CD8-positive, alpha-beta memory T cell (primary cell): ENCODE measurements at regions not wholly inside any gene's neighbourhood (a gene's known extent, or its start where the extent isn't known, plus 50 kb on each side); places are given as distances from the start of the nearest gene placed in this dataset.
A peak's percentile ranks its signal among the peaks of the same experiment; 100 is the strongest.

Experiments used
- CTCF ChIA-PET: fragments of 350-600 bp; sonication (Branson Sonifier 250); formaldehyde crosslinking; loops from one replicate; lab custom pipeline; 2021; ENCODE audit warnings: antibody characterized with exemption; lab: Charles Lee
- POLR2A ChIA-PET: fragments of 350-600 bp; sonication (Branson Sonifier 250); formaldehyde crosslinking; loops from one replicate; lab custom pipeline; 2021; ENCODE audit warnings: antibody characterized with exemption; lab: Charles Lee
- DNase-seq, 5 donors: peaks; one replicate each; pipeline versions ENCODE4 v3.0.0 to v3.0.0-alpha.2; 2020 to 2022; ENCODE audit warnings: mixed read lengths in 1 of 5
- H3K27ac ChIP-seq: one replicate; pipeline ENCODE4 v1.7.0; 2013; ENCODE audit warnings: low read depth, mild to moderate bottlenecking, low read length, moderate library complexity
- H3K27me3 ChIP-seq: 2 replicates; pipeline ENCODE4 v1.7.0; 2013; ENCODE audit warnings: low read length, mild to moderate bottlenecking; ENCODE audit not compliant: insufficient read depth, poor library complexity, severe bottlenecking
- H3K36me3 ChIP-seq: 2 replicates; pipeline ENCODE4 v1.7.0; 2013; ENCODE audit warnings: mild to moderate bottlenecking, low read length, moderate library complexity; ENCODE audit not compliant: insufficient read depth
- H3K4me1 ChIP-seq: 2 replicates; pipeline ENCODE4 v1.7.0; 2013; ENCODE audit warnings: mild to moderate bottlenecking, low read length, moderate library complexity; ENCODE audit not compliant: insufficient read depth
- H3K4me3 ChIP-seq: 2 replicates; pipeline ENCODE4 v1.7.0; 2013; ENCODE audit warnings: mild to moderate bottlenecking, low read length
- H3K9me3 ChIP-seq: 2 replicates; pipeline ENCODE4 v1.7.0; 2013; ENCODE audit warnings: mild to moderate bottlenecking, low read length
- H3K27ac Mint-ChIP-seq, 8 donors: one replicate each; pipeline ENCODE4 v1.8.0; 2020 to 2021; ENCODE audit warnings: mixed read lengths in 8 of 8, mild to moderate bottlenecking in 6 of 8, inconsistent platforms in 3 of 8, moderate library complexity in 3 of 8
- H3K27me3 Mint-ChIP-seq, 2 donors: one replicate each; pipeline ENCODE4 v1.8.0; 2020 to 2021; ENCODE audit warnings: mixed read lengths in 2 of 2, mild to moderate bottlenecking in 1 of 2, moderate library complexity in 1 of 2
- H3K36me3 Mint-ChIP-seq, 3 donors: one replicate each; pipeline ENCODE4 v1.8.0; 2020 to 2021; ENCODE audit warnings: mixed read lengths in 3 of 3, inconsistent platforms in 1 of 3, mild to moderate bottlenecking in 1 of 3
- H3K4me1 Mint-ChIP-seq, 3 donors: one replicate each; pipeline ENCODE4 v1.8.0; 2020 to 2021; ENCODE audit warnings: mixed read lengths in 3 of 3, inconsistent platforms in 1 of 3, mild to moderate bottlenecking in 1 of 3
- H3K4me3 Mint-ChIP-seq, 7 donors: one replicate each; pipeline ENCODE4 v1.8.0; 2020 to 2021; ENCODE audit warnings: mixed read lengths in 7 of 7, mild to moderate bottlenecking in 6 of 7, moderate library complexity in 4 of 7, inconsistent platforms in 2 of 7
- H3K9me3 Mint-ChIP-seq, 5 donors: one replicate each; pipeline ENCODE4 v1.8.0; 2020 to 2022; ENCODE audit warnings: mixed read lengths in 5 of 5, mild to moderate bottlenecking in 3 of 5, moderate library complexity in 2 of 5, inconsistent platforms in 1 of 5

DNA sequence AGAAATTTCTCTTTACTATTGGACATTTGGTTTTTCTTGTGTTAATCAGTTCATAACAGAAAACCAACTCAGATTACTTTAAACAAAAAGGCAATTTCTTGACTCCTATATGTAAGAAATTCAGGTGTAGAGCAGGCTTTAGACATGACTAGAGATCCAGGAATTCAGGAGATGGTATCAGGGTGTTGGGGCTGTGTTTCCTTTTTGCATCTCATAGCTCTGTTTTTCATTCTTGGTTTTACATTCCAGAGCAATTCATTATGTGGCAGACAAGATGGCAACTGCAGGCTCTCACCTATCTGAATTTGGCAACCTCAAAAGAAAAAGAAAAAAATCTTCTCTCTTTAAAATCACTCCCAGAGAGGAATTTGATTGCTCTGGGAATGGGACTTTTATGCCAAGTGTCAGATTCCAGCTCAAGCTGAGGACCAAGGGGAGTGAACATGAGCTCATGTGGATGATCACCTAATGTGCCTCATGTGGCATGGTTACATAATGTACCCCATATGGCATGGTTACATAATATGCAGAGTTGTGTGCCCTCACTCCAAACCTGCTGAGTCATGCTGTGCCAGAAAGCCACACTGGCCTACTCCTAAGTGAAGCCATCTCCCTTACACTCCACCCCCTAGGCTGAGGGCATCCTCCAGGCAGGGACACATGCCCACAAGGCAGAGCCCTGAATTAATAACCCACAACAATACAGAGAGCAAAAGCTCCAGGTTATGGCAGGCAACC is 282.7 kb downstream of the MBD2 start:
- no peak overlapping the region for H3K27ac ChIP-seq
- POLR2A ChIA-PET = no interaction called here

DNA sequence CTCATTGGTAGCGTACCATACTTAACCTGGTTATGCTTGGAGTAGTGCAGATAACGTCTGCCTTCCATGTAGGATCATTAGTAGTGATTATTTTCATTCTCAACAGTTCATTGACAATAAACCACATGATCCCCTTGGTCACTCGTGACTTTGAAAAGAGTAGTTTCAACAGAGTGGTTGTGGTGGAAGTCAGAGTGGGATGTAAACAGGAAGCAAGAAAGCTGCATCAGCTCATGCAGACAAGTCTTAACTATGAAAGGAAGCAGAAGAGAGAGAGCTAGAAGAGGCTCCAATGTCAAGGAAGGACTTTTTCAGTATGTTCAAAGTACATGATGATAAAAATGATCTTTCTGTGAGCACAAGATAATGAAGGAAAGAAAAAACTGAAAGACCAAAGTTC is 287.4 kb downstream of the MBD2 start:
- no peaks in the 10 kb centered on the region for H3K4me1 Mint-ChIP-seq
- Histone ChIP-seq H3K27me3 (no peaks in the 10 kb centered on the region), H3K4me3 (no peak overlapping the region), H3K4me1 (no peaks in the 10 kb centered on the region), H3K9me3 (no peaks in the 10 kb centered on the region), H3K36me3 (no peaks in the 10 kb centered on the region), H3K27ac (no peak overlapping the region)
- H3K36me3 Mint-ChIP-seq = no peaks in the 10 kb centered on the region
- DNase-seq = no peak
- ChIA-PET POLR2A (no interaction called here), CTCF (no interaction called here)
- peaks cover 0 to 3% of the 10 kb centered on the region in 2 donors for H3K27me3 Mint-ChIP-seq
- H3K27ac Mint-ChIP-seq = no peak overlapping the region
- no peak overlapping the region for H3K4me3 Mint-ChIP-seq
- H3K9me3 Mint-ChIP-seq = peaks cover 0 to 5% (median 0%) of the 10 kb centered on the region in 5 donors

More for the DNA sequence above, 282.7 kb downstream of the MBD2 start:
- H3K4me1 Mint-ChIP-seq = no peaks in the 10 kb centered on the region
- Histone ChIP-seq H3K9me3 (no peaks in the 10 kb centered on the region), H3K4me1 (no peaks in the 10 kb centered on the region), H3K4me3 (no peak overlapping the region), H3K27me3 (no peaks in the 10 kb centered on the region), H3K36me3 (no peaks in the 10 kb centered on the region)
- peaks cover 4 to 9% (median 6%) of the 10 kb centered on the region in 5 donors for H3K9me3 Mint-ChIP-seq
- H3K4me3 Mint-ChIP-seq = no peak overlapping the region
- DNase-seq = no peak
- H3K27ac Mint-ChIP-seq = peak overlapping the region in 1 of 8 donors; percentile 28
- H3K27me3 Mint-ChIP-seq = peaks cover 0 to 3% of the 10 kb centered on the region in 2 donors
- no peaks in the 10 kb centered on the region for H3K36me3 Mint-ChIP-seq
- CTCF ChIA-PET = no interaction called here

DNA sequence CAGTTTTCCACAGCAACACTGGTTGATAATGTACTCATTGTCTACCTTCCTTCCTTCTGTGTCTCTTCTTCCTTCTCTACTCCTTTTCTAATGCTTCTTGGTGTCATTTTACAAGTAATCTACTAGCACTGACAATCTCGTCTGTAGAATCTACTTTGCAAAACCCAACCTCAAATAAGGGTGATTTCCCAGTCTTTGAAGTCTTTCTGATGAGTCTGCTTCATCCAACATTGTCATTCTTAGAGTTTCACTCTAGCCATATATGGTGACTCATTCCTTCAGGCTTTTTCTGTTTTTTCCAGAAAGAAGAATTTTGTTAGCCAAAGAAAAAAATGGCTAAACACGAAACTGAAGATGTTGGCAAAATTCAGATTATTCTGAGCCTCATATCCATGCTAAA is 288.7 kb downstream of the MBD2 start:
- H3K27ac ChIP-seq = no peak overlapping the region

DNA sequence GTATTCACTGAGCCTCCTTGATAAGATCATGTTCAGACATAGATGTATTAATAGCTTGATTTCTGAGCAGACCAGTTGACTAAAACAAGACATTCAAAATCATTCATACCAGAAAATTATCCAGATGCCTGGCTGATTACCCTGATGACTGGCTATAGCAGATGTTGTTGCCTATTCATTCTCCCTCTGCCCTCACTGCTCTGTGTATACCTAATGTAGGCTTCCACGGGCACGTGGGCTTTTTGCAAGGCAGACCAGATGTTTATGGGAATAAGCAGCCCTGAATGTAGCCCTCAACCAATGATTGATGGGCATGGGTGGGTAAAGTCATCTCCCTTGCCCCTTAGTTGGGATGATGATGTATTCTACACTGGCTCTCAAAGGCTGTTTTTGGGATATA is 289.1 kb downstream of the MBD2 start:
- no peak overlapping the region for H3K4me3 Mint-ChIP-seq
- no peaks in the 10 kb centered on the region for H3K36me3 Mint-ChIP-seq
- Histone ChIP-seq H3K4me3 (no peak overlapping the region), H3K27ac (no peak overlapping the region), H3K36me3 (no peaks in the 10 kb centered on the region), H3K27me3 (no peaks in the 10 kb centered on the region), H3K4me1 (no peaks in the 10 kb centered on the region), H3K9me3 (no peaks in the 10 kb centered on the region)
- no peak for DNase-seq
- H3K27ac Mint-ChIP-seq = no peak overlapping the region
- H3K4me1 Mint-ChIP-seq = no peaks in the 10 kb centered on the region
- ChIA-PET CTCF (no interaction called here), POLR2A (no interaction called here)
- no peaks in the 10 kb centered on the region for H3K27me3 Mint-ChIP-seq
- H3K9me3 Mint-ChIP-seq = peaks cover 0 to 3% (median 0%) of the 10 kb centered on the region in 5 donors

More for the DNA sequence above, 288.7 kb downstream of the MBD2 start:
- H3K36me3 Mint-ChIP-seq = no peaks in the 10 kb centered on the region
- H3K27me3 Mint-ChIP-seq = peaks cover 0 to 2% of the 10 kb centered on the region in 2 donors
- Histone ChIP-seq H3K4me1 (no peaks in the 10 kb centered on the region), H3K4me3 (no peak overlapping the region), H3K36me3 (no peaks in the 10 kb centered on the region), H3K27me3 (no peaks in the 10 kb centered on the region), H3K9me3 (no peaks in the 10 kb centered on the region)
- H3K4me3 Mint-ChIP-seq = no peak overlapping the region
- CTCF ChIA-PET = no interaction called here
- H3K9me3 Mint-ChIP-seq = peaks cover 0 to 3% (median 0%) of the 10 kb centered on the region in 5 donors
- no peak overlapping the region for H3K27ac Mint-ChIP-seq
- no peak for DNase-seq
- H3K4me1 Mint-ChIP-seq = no peaks in the 10 kb centered on the region
- POLR2A ChIA-PET = no interaction called here

DNA sequence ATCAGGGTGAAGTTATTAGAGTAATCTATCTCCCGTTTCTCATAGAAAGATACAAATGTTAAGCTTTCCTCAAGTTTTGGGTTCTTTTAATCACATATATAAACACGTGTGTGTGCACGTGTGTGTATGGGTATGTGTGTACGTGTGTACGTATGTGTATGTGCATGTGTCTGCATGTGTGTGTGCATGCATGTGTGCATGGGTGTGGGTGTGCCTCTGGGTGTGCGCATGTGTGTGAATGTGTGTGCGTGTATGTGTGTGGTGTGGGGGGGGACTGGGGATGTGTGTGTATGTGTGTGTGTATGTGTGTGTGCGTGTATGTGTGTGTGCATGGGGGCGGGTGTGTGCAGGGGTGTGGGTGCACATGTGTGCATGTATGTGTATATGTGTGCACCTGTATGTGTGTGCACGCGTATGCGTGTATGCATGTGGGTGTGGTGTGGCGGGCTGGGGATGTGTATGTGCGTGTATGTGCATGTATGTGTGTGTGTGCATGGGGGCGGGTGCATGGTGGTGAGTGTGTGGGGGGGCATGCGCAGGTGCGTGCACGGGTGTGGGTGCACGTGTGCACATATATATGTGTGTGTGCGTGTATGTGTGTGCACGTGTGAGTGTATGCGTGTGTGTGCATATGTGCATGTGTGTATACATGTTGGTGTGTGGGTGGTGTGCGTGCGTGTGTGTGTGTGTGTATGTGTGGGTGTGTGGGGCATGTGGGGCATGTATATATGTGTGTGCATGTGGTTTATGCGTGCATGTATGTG is 304.0 kb downstream of the MBD2 start:
- Histone ChIP-seq H3K27me3 (no peaks in the 10 kb centered on the region), H3K27ac (no peak overlapping the region), H3K4me3 (no peak overlapping the region), H3K9me3 (no peaks in the 10 kb centered on the region), H3K4me1 (no peaks in the 10 kb centered on the region), H3K36me3 (no peaks in the 10 kb centered on the region)
- POLR2A ChIA-PET = no interaction called here
- H3K27me3 Mint-ChIP-seq = no peaks in the 10 kb centered on the region
- H3K4me3 Mint-ChIP-seq = no peak overlapping the region
- no peak overlapping the region for H3K27ac Mint-ChIP-seq
- H3K4me1 Mint-ChIP-seq = no peaks in the 10 kb centered on the region
- CTCF ChIA-PET = no interaction called here
- H3K9me3 Mint-ChIP-seq = peaks cover 0 to 7% (median 2%) of the 10 kb centered on the region in 5 donors
- DNase-seq = no peak
- H3K36me3 Mint-ChIP-seq = no peaks in the 10 kb centered on the region

DNA sequence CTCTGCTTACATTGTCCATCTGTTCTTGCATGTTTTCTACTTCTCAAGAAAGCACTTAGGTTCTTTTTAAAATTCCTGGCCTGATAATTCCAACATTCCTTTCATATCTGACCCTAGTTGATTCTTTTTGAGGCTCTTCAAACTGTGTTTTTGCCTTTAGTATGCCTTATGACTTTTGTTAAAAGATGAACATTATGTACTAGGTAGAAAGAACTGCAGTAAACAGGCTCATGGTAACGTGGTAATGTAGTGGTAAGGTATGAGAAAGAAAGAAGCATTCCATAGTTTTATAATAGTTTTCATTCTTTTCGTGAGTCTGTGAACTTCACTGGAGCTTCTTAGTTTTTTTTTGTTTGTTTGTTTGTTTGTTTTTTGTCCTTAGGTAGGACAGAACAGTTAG is 306.4 kb downstream of the MBD2 start:
- Histone ChIP-seq H3K9me3 (no peaks in the 10 kb centered on the region), H3K27me3 (no peaks in the 10 kb centered on the region), H3K4me3 (no peak overlapping the region), H3K4me1 (no peaks in the 10 kb centered on the region), H3K27ac (no peak overlapping the region), H3K36me3 (no peaks in the 10 kb centered on the region)
- ChIA-PET POLR2A (no interaction called here), CTCF (no interaction called here)
- no peaks in the 10 kb centered on the region for H3K36me3 Mint-ChIP-seq
- H3K4me3 Mint-ChIP-seq = no peak overlapping the region
- H3K9me3 Mint-ChIP-seq = peaks cover 0 to 7% (median 3%) of the 10 kb centered on the region in 5 donors
- no peaks in the 10 kb centered on the region for H3K27me3 Mint-ChIP-seq
- H3K27ac Mint-ChIP-seq = no peak overlapping the region
- DNase-seq = no peak
- H3K4me1 Mint-ChIP-seq = no peaks in the 10 kb centered on the region

DNA sequence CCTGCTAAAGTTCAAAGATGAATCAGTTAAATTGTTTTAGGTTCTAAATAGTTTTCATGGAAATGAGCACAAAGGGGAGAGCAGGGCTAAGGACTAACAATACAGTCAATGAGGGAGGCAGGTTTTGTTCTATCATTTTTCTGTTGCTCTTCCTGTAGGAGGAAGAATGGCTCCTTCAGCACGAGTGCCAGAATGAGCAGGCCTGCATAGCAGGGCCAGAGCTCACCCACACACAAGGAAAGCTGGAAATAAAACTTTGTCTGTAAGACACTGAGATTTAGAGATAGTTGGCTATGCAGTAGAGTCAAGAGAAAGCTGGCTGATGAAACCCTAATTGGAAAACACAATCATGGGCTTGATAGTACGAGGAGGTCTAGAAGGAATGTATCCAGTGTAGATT is 313.3 kb downstream of the MBD2 start:
- Histone ChIP-seq H3K4me1 (no peaks in the 10 kb centered on the region), H3K27me3 (no peaks in the 10 kb centered on the region), H3K36me3 (no peaks in the 10 kb centered on the region), H3K9me3 (no peaks in the 10 kb centered on the region), H3K4me3 (no peak overlapping the region), H3K27ac (no peak overlapping the region)
- POLR2A ChIA-PET = no interaction called here
- no peaks in the 10 kb centered on the region for H3K27me3 Mint-ChIP-seq
- CTCF ChIA-PET = no interaction called here
- no peaks in the 10 kb centered on the region for H3K4me1 Mint-ChIP-seq
- no peaks in the 10 kb centered on the region for H3K36me3 Mint-ChIP-seq
- peaks cover 0 to 7% (median 0%) of the 10 kb centered on the region in 5 donors for H3K9me3 Mint-ChIP-seq
- H3K27ac Mint-ChIP-seq = no peak overlapping the region
- no peak overlapping the region for H3K4me3 Mint-ChIP-seq
- DNase-seq = no peak

DNA sequence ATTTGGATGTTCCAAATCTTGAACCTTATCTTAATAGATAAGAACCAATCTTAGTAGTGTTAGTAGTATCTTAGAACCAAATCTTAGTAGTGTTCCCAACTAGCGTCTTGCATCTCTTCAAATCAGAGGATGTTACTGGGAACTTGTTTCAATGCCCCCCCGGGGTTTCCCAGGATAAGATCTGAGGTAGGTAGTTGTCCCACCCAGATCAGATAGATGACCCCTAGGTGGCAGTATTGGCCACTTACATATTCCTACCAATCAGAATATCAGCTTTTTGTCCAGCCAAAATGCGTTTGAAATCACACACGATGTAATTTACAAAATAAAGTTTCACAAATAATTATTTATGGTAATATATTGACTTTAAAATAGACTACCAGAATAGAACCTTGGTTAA is 314.8 kb downstream of the MBD2 start:
- peaks cover 0 to 2% of the 10 kb centered on the region in 2 donors for H3K27me3 Mint-ChIP-seq
- Histone ChIP-seq H3K27ac (no peak overlapping the region), H3K9me3 (no peaks in the 10 kb centered on the region), H3K27me3 (no peaks in the 10 kb centered on the region), H3K4me1 (no peaks in the 10 kb centered on the region), H3K36me3 (no peaks in the 10 kb centered on the region), H3K4me3 (no peak overlapping the region)
- H3K4me3 Mint-ChIP-seq = no peak overlapping the region
- no peak for DNase-seq
- no peaks in the 10 kb centered on the region for H3K36me3 Mint-ChIP-seq
- H3K27ac Mint-ChIP-seq = no peak overlapping the region
- no peaks in the 10 kb centered on the region for H3K4me1 Mint-ChIP-seq
- CTCF ChIA-PET = no interaction called here
- POLR2A ChIA-PET = no interaction called here
- peaks cover 0 to 9% (median 2%) of the 10 kb centered on the region in 5 donors for H3K9me3 Mint-ChIP-seq
